H4 (cell line): ENCODE measurements at regions not wholly inside any gene's neighbourhood (a gene's known extent, or its start where the extent isn't known, plus 50 kb on each side); places are given as distances from the start of the nearest gene placed in this dataset.

Experiments used
- DNase-seq: peaks from one replicate; pipeline ENCODE4 v3.0.0-alpha.2; 2015; ENCODE audit warnings: low spot score

- no peak for DNase-seq
Observed at GRCh38 chr6:63371104-63371715, 51.4 kb upstream of the LGSN start.

GRCh38 chr6:63372951-63373533 is 53.3 kb upstream of the LGSN start:
- DNase-seq, result no peak

GRCh38 chr6:63389191-63389844 is 69.5 kb upstream of the LGSN start:
- DNase-seq, result no peak

- DNase-seq, result no peak
Observed at GRCh38 chr6:63391203-63391970, 71.6 kb upstream of the LGSN start.

GRCh38 chr6:63392092-63392724 is 72.4 kb upstream of the LGSN start:
- no peak for DNase-seq

- no peak for DNase-seq
Observed at GRCh38 chr6:63394656-63395308, 75.0 kb upstream of the LGSN start.

GRCh38 chr6:63395381-63395780 is 75.6 kb upstream of the LGSN start:
- no peak for DNase-seq

GRCh38 chr6:63403725-63404124 is 83.9 kb upstream of the LGSN start:
- peak; percentile 70 for DNase-seq

- DNase-seq, result no peak
Observed at GRCh38 chr6:63410435-63411426, 90.9 kb upstream of the LGSN start.

GRCh38 chr6:63415286-63415685 is 95.5 kb upstream of the LGSN start:
- DNase-seq, result no peak

GRCh38 chr6:63418741-63419140 is 99.0 kb upstream of the LGSN start:
- DNase-seq, result no peak

GRCh38 chr6:63424636-63425035 is 104.9 kb upstream of the LGSN start:
- no peak for DNase-seq

GRCh38 chr6:63425493-63425892 is 105.7 kb upstream of the LGSN start:
- DNase-seq, result no peak

GRCh38 chr6:63426844-63427243 is 107.1 kb upstream of the LGSN start:
- no peak for DNase-seq

GRCh38 chr6:63427951-63428350 is 108.2 kb upstream of the LGSN start:
- DNase-seq, result no peak

- DNase-seq, result no peak
Observed at GRCh38 chr6:63430985-63431519, 111.3 kb upstream of the LGSN start.

- DNase-seq, result no peak
Observed at GRCh38 chr6:63434943-63435342, 115.2 kb upstream of the LGSN start.

- no peak for DNase-seq
Observed at GRCh38 chr6:63436356-63436755, 116.6 kb upstream of the LGSN start.

GRCh38 chr6:63437058-63437457 is 117.3 kb upstream of the LGSN start:
- no peak for DNase-seq

- no peak for DNase-seq
Observed at GRCh38 chr6:63440057-63440456, 120.3 kb upstream of the LGSN start.
